DOHH2 (cell line): ENCODE measurements at regions not wholly inside any gene's neighbourhood (a gene's known extent, or its start where the extent isn't known, plus 50 kb on each side); places are given as distances from the start of the nearest gene placed in this dataset.

Experiments
- EZH2phosphoT487 ChIP-seq: fragments of 200-600 bp; sonication (generic); IDR thresholded peaks from 2 replicates; pipeline ENCODE4 v1.6.1; 2017; ENCODE audit warnings: borderline replicate concordance, mild to moderate bottlenecking, antibody characterized with exemption, low read length, moderate library complexity, mixed read lengths
- TF ChIP-seq, protein P1 (sequence below): fragments of 200-600 bp; sonication (generic); IDR thresholded peaks from one replicate; pipeline ENCODE4 v1.5.1; 2014; ENCODE audit warnings: antibody characterized with exemption, mild to moderate bottlenecking, low read depth, low read length; ENCODE audit not compliant: poor library complexity, severe bottlenecking

DNA sequence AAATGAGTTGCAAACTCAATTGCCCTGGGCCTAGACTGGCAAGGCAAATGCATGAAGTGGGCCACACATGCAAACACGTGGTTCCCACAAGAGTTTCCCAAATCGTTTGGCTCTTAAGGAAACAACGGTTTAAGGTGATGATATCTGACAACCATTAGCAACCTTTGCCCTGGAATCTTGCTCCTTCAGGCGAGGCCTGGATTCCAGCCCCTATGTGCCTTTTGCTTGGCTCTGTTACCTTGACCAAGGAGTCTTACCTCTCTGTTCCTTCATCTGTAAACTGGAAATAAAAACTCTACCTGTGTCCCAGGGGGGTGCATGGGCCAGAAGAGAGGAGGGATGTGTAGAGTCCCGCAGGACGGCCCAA, 72.1 kb upstream of the CASZ1 start:
- TF ChIP-seq, protein P1, sequence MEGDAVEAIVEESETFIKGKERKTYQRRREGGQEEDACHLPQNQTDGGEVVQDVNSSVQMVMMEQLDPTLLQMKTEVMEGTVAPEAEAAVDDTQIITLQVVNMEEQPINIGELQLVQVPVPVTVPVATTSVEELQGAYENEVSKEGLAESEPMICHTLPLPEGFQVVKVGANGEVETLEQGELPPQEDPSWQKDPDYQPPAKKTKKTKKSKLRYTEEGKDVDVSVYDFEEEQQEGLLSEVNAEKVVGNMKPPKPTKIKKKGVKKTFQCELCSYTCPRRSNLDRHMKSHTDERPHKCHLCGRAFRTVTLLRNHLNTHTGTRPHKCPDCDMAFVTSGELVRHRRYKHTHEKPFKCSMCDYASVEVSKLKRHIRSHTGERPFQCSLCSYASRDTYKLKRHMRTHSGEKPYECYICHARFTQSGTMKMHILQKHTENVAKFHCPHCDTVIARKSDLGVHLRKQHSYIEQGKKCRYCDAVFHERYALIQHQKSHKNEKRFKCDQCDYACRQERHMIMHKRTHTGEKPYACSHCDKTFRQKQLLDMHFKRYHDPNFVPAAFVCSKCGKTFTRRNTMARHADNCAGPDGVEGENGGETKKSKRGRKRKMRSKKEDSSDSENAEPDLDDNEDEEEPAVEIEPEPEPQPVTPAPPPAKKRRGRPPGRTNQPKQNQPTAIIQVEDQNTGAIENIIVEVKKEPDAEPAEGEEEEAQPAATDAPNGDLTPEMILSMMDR, result no peak
- no peak for TF ChIP-seq EZH2phosphoT487
